Neural crest cell (in vitro differentiated cells): ENCODE measurements at regions not wholly inside any gene's neighbourhood (a gene's known extent, or its start where the extent isn't known, plus 50 kb on each side); places are given as distances from the start of the nearest gene placed in this dataset.

Source experiments
- DNase-seq: peaks from one replicate; pipeline ENCODE4 v3.0.0; 2021; ENCODE audit warnings: low read depth, mixed read lengths, low spot score
- H3K27ac Mint-ChIP-seq: one replicate; pipeline ENCODE4 v1.8.0; 2021; ENCODE audit warnings: mild to moderate bottlenecking, mixed read lengths; ENCODE audit not compliant: unreplicated experiment
- H3K27me3 Mint-ChIP-seq: 2 replicates; pipeline ENCODE4 v1.8.0; 2021; ENCODE audit warnings: low read depth, mild to moderate bottlenecking, mixed read lengths
- H3K36me3 Mint-ChIP-seq: 2 replicates; pipeline ENCODE4 v1.8.0; 2021; ENCODE audit warnings: low read depth, mild to moderate bottlenecking, mixed read lengths
- H3K4me1 Mint-ChIP-seq: 2 replicates; pipeline ENCODE4 v1.8.0; 2021; ENCODE audit warnings: mixed read lengths
- H3K4me3 Mint-ChIP-seq: one replicate; pipeline ENCODE4 v1.8.0; 2021; ENCODE audit warnings: mild to moderate bottlenecking, mixed read lengths
- H3K9me3 Mint-ChIP-seq: 2 replicates; pipeline ENCODE4 v1.8.0; 2021; ENCODE audit warnings: mixed read lengths
- TF ChIP-seq, protein P1 (sequence below): fragments of 200-600 bp; sonication (generic); conservative IDR thresholded peaks from 2 replicates; pipeline ENCODE4 v1.5.0; 2021; ENCODE audit warnings: antibody characterized with exemption, mild to moderate bottlenecking

DNA sequence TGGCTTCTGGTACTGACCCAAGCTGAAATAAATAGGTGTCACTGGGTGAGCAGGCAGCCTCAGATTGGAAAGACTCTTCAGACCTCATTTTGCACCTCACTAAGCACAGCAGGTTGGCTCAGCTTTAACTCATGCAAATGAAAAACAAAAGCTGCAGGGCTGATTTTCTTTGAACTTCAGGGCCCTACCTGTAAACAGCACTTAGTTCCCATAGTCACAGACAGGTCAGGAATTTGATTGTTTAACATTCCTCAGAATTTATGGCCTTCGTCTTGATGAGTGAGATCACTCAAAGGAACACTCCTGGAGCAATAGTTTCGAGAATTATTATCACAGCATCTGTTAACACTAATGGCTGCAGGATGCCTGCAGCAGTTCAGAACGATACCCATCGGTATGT is 718.5 kb downstream of the EFNB2 start:
- no peak overlapping the region for H3K4me3 Mint-ChIP-seq
- H3K27me3 Mint-ChIP-seq: no peaks in the 10 kb centered on the region
- DNase-seq: no peak
- no peak overlapping the region for H3K27ac Mint-ChIP-seq
- TF ChIP-seq, protein P1, sequence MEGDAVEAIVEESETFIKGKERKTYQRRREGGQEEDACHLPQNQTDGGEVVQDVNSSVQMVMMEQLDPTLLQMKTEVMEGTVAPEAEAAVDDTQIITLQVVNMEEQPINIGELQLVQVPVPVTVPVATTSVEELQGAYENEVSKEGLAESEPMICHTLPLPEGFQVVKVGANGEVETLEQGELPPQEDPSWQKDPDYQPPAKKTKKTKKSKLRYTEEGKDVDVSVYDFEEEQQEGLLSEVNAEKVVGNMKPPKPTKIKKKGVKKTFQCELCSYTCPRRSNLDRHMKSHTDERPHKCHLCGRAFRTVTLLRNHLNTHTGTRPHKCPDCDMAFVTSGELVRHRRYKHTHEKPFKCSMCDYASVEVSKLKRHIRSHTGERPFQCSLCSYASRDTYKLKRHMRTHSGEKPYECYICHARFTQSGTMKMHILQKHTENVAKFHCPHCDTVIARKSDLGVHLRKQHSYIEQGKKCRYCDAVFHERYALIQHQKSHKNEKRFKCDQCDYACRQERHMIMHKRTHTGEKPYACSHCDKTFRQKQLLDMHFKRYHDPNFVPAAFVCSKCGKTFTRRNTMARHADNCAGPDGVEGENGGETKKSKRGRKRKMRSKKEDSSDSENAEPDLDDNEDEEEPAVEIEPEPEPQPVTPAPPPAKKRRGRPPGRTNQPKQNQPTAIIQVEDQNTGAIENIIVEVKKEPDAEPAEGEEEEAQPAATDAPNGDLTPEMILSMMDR: no peak
- H3K36me3 Mint-ChIP-seq: no peaks in the 10 kb centered on the region
- H3K4me1 Mint-ChIP-seq: no peaks in the 10 kb centered on the region
- H3K9me3 Mint-ChIP-seq: no peaks in the 10 kb centered on the region

DNA sequence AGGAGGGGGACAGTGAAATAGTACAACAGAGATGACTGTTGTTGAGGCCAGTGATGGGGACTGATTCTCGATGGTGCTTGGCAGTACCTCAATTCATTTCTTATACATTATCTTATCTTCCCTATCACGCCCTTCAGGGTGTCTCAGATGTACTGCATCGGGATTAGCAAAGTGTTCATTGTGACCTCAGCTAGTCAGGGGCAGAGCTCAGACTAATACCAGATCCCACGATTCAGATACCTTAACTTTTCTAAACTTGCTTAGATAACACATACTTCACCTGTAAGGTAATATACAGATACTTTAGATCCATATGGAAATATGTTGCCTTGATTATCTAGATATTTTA is 720.6 kb downstream of the EFNB2 start:
- Mint-ChIP-seq H3K4me1 (no peaks in the 10 kb centered on the region), H3K27me3 (no peaks in the 10 kb centered on the region), H3K9me3 (no peaks in the 10 kb centered on the region), H3K4me3 (no peak overlapping the region), H3K36me3 (no peaks in the 10 kb centered on the region), H3K27ac (no peak overlapping the region)
- no peak for DNase-seq
- TF ChIP-seq, protein P1: no peak

DNA sequence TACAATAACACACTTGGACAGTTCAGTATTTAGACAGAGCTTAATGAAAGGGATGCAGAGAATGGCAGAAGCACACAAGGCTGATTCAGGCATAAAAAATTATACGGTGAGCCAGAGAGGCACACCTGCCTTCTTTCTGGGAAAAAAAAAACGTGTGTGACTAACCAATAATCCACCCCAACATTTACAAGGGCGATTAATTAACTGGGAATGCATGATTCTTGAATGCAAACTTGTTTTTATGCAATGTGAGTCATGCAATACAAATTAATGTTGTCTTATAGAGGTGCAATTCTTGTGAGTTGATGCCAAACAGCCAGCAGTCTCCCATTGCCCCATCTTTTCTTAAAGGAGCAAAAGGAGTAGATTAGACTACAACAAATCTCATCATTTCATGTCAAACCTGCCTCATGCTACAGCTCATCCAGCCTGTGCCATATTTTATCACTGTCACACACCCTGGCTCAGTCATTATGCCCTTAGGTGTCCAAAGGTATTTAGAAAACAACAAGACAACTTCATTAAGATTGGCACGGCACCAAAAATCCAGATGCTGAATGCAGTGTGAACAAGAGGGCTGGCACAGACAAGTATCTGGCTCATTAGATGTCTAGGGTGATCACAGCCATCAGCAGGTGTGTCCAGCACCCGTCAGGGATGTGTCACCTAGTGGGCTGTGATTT is 721.1 kb downstream of the EFNB2 start:
- H3K27ac Mint-ChIP-seq: no peak overlapping the region
- H3K4me3 Mint-ChIP-seq: no peak overlapping the region
- H3K27me3 Mint-ChIP-seq: no peaks in the 10 kb centered on the region
- no peak for DNase-seq
- TF ChIP-seq, protein P1: no peak
- no peaks in the 10 kb centered on the region for H3K36me3 Mint-ChIP-seq
- no peaks in the 10 kb centered on the region for H3K4me1 Mint-ChIP-seq
- no peaks in the 10 kb centered on the region for H3K9me3 Mint-ChIP-seq

DNA sequence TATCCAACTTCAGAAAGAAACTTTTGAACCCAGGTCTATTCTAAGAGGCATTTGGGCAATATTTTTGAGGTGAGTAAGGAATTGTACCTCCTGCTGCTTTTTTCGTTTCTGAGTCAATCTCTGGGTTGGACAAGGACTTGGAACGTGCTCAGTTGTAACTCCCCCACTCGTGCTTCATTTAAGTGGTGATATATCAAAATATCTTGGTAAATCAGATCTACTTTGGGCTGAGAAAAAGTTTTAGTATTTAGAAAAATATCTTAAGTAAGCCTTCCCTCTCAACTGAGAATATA is 728.9 kb downstream of the EFNB2 start:
- H3K4me3 Mint-ChIP-seq: no peak overlapping the region
- TF ChIP-seq, protein P1: no peak
- no peak overlapping the region for H3K27ac Mint-ChIP-seq
- no peaks in the 10 kb centered on the region for H3K4me1 Mint-ChIP-seq
- H3K9me3 Mint-ChIP-seq: peaks cover 7% of the 10 kb centered on the region
- no peaks in the 10 kb centered on the region for H3K36me3 Mint-ChIP-seq
- no peak for DNase-seq
- H3K27me3 Mint-ChIP-seq: no peaks in the 10 kb centered on the region

DNA sequence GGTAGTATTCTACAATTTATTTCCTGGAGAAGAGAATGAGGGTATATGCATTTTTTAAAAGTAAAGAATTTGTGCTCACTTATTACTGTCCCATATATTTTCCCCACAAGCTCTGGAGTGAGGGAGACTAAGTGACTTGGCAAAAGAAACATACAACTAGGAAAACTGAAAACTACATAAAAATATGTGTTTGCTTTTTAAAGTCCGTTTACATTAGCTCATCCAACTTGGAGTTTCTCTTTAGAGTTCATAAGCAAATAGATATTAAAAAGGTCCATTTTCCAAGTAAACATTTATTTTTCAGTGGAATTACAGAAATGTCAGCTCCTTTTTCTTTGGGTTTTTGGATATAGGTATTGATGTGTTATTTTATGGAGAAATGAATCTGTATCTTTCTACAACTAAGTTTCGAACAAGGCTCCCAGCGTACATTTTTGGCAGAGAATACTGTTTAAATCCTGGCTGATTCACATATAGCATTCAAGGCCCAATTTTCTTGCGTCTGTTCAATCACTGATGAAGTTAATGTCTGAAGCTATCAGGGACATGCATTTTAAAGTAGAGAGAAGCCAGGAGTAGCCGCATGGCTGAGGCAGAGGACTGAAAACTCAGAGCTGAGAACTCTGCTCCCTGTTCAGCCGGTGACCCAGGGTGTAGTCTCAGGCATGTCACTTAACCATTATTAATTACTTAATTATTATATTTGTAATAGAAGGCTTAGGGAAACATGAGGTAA is 729.4 kb downstream of the EFNB2 start:
- H3K36me3 Mint-ChIP-seq: no peaks in the 10 kb centered on the region
- peaks cover 7% of the 10 kb centered on the region for H3K9me3 Mint-ChIP-seq
- no peaks in the 10 kb centered on the region for H3K4me1 Mint-ChIP-seq
- H3K27ac Mint-ChIP-seq: no peak overlapping the region
- DNase-seq: no peak
- TF ChIP-seq, protein P1: no peak
- H3K4me3 Mint-ChIP-seq: no peak overlapping the region
- H3K27me3 Mint-ChIP-seq: no peaks in the 10 kb centered on the region
